NAMALWA (cell line): ENCODE measurements at regions not wholly inside any gene's neighbourhood (a gene's known extent, or its start where the extent isn't known, plus 50 kb on each side); places are given as distances from the start of the nearest gene placed in this dataset.

ENCODE experiments used
- DNase-seq: peaks from one replicate; pipeline ENCODE4 v3.0.0-alpha.2; 2015; ENCODE audit warnings: low spot score

DNA sequence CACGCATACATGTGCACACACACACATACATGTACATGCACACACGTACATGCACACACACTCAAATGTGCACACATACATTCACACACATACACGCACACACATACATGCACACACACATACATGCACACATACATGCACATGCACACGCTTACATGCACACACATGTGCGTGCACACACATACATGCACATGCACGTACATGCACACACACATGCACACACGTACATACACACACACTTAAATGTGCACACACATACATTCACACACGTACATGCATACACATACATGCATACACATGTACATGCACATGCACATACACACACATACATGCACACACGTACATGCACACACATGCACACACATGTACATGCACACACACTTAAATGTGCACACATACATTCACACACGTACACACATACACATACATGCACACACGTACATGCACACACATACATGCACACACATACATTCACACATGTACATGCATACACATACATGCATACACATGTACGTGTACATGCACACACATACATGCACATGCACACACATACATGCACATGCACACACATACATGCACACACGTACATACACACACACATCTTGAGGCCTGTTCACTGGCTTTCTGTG, 283.7 kb upstream of the ID2 start:
- no peak for DNase-seq

DNA sequence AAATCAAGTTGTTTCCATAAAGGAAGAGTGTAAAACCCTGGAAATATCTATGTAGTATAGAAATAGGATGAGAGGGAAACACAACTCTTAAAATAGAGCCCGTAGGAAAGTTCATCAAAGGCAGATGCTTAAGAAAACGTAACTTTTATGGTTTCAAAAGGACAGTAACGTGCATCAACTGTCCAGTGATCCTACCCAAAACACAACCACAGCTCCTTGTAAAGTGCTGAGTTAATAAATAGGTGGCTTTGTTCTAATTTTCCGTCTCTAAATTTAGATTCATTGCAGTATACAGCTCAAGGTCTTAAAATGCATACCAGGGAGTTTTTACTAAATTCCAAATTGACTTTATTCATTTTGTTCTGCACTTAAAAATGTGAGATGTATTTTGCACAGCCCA, 282.1 kb upstream of the ID2 start:
- no peak for DNase-seq

DNA sequence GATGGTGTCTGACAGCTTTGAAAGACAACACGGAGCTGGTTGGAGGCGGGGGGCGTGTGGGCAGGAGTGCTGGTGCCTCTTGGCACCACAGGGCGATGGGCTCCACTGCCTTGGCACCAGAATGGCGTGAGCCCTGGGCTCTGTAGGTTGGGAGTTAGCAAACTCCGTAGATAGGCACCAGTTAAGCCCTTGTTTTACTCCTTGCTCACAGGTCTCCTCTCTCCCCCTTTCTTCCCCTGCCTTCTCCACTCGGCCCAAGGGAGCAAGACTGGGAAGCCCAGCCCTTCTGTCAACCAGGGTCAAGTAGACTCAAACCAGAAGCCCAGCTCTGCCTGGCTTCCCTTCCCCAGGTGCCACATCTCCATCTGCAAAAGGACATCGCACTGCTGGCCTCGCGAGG, 281.7 kb upstream of the ID2 start:
- no peak for DNase-seq

DNA sequence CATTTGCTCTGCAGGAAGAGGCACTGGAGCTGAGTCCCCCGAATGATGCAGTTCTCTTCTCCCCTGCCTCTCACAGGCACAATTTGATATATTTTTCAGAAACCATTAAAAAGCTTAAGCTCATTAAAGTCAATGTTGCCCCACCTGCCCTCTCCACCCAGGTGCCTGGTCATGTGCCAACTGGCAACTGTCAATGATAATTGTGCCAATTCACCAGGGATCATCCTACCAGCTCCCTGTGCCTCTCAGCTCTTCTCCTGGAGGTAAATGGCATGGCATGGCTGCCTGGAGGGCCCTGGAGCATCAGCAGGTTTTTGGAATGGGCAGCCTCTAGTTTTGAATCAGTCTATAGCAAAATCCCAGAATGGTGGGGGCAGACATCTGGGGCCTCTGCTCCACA, 279.6 kb upstream of the ID2 start:
- no peak for DNase-seq

DNA sequence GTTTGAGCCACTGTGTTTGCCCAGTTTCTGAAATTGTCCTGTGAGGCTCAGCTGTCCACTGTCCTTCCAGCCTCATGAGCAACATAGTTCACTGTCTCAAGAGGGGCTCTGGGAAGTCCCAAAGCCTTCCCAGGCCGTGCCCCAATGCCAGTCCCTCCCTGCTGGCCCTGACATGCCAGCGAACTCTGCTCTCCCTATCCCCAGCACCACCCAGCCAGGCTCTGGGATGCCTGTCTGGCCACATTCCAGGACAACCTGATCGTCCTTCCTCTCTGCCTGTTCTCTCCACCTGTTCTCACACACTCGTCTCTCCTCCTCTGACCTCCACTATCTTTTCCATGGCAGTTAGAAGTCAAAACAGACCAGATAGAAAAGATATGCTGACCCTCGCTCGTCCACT, 278.0 kb upstream of the ID2 start:
- DNase-seq, result no peak

DNA sequence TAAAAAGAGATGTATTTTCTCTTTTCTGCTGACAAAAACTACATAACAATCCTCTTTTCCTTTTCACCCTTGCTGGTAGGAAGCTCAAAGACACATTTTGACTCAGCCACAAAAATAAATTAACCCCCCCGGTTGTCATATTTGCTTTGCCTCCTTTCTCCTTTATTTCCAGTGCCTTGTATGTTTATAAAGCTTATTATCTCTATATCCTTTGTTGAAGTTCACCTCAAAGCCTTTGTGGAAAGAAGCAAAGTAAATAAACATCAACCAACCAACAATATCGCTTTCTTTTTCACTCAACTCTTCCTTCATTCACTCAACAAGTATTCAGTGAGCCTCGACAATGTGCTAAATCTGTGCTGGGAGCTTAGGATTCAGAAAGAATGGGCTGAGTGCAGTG, 276.5 kb upstream of the ID2 start:
- DNase-seq, result no peak

DNA sequence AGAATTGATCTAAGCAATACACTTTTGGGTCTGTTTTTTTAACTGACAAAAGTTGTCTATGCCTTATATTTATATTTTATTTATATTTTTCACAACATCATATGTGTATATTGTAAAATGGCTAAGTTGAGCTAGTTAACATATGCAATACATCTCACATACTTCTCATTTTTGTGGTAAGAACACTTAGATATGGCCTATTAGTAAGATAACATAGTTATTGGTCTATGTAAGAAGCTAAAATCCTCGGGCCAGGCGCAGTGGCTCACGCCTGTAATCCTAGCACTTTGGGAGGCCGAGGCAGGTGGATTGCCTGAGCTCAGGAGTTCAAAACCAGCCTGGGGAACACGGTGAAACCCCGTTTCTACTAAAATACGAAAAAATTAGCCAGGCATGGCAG, 275.6 kb upstream of the ID2 start:
- no peak for DNase-seq

DNA sequence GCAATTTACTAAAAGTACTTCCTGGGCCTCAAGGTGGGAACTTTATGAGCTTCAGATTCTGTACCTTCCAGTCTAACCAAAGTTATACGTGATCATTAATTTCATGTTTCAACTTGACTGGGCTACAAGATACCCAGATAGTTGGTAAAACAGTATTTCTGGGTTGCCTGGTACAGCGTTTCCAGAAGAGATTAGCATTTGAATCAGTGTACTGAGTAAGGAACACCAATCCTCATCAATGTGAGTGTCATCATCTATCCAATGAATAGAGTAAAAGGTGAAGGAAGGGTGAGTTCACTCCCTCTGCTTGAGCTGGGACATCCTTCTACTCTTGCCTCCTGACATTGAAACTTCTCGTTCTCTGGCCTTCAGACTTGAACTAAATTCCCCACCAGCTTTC, 274.5 kb upstream of the ID2 start:
- DNase-seq, result no peak

DNA sequence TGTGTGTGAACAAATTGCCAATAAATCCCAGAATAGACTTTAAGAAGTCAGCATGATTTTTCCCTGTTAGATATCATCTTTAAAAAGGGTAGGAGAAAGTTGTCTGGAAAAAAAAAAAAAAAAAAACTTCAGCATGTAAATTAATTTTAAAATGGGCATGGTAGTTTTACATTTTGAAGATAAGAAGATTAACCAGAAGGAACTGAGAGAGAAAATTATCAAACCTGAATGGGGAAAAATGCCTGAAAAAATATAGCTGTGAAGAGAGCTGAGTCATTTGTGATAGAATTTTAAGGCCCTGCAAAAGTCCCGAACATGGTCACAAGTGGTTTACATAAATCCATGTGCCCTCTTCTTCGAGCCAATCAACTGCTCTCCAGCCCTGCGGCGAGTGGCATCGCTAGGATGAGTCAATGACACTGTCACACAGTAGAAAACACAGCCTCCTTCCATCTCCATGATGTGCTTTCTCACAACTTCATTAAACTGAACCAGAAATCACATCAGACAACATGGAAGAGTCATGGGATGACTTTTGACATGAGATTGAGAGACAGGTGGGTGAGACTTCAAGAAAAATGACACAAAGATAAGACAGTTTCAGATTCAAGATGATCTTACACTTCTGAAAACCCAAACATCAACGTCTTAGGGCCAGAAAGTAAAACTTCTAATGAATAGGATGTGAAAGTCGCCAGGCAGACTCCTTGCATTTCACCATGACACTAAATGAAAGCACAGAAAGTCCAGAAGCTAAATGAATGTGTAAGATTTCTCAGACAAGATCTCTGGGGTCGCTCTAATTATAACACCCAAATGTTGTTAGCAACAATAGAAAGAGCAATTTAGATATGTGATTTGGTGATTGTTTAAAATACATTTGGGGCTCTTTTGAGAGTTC, 273.0 kb upstream of the ID2 start:
- peak; percentile 24 for DNase-seq

DNA sequence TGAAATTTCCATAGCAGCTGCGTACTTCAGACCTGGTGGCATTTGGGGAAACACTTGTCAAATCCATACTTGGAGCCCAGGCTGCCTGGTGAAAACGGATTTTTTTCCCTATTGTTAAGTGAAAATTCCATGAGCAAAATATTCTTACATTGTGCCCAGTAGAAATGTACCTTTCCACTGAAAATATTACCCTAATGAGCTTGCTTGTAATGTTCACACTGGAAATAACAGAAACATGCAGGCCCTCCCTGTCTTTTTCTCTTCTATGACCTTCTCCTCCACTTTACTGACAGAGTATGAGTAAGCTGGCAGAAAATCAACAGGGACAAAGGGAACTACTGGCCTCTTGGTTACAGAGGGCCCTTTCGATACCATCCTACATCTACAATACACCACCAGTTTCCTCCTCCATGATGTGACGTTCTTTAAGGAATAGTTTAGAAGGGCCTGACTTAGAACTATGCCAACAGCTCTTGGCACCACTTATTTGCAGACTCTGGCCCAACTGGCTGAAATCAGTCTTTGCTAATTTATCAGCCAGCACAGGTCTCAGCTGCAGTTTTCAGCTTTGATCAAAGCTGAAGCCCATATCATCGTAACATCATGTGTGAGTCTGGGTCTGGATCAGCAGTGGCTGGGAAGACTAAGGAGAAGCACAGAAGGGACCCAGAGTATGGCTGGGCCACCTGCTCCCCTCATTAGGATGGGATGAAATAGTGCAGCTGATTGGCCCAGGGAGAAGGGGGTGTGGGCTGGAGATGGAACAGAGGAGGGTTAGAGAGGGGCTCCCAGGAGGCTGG, 272.2 kb upstream of the ID2 start:
- DNase-seq, result no peak

DNA sequence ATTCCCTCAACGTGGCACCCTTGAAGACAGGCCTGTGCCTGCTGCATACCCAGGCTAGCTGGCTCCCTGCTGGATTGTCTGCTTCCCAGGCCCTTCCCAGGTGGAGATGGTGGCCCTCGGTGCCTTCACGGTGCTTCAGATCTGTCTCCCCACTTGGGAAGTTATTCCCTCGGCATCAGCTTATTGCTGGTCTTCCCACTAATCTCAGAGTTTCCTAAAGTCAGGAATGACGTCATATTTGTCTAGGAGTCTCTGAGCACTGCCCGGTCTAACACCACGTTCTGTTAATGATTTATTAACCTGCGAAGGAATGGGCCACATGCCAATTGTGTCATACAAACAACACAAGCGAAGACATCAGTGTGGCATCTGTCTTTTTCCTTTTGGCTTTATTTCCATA, 269.8 kb upstream of the ID2 start:
- no peak for DNase-seq

DNA sequence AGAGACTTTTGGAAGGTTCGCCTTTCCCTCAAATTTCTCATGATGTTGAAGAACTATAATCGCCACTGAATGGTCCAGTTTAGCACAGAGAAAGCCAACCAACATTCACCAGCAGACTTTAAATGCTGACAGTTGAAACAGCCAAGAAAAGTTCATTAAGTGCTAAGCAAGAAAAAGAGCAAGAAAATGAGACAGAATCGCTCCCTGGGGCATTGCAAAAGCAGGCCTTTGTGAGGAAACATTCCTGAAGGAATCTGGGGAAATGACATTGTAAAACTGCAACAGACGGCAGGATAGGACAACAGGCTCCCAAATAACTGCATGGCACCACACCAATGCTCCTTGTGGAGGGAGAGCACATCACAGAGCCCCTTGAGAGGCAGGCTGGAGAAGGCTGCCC, 269.3 kb upstream of the ID2 start:
- no peak for DNase-seq

DNA sequence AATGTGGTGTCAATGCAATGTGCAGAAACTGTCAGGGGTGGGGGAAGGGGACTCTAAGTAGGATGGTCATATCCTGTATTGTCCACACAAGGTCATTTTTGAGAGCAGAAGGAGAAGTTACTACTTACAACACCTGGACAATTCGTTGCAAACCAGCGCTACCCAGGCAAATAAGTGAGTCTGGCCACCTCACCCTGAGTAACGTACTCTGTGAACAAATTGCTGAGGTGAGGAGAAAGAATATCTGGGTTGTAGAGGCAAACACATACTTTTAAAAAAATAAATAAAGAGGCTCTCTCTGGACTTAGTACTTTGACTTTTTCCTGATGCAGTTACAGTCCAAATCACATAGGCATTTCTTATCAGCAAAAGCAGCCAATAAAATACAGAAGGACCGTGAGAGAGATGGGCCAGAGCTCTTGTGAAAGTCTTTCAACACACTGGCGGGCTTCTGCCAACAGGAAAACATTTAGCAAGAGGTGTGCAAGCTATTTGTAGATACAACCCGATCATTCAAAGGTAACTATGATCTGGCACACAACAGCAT, 268.2 kb upstream of the ID2 start:
- DNase-seq, result no peak

DNA sequence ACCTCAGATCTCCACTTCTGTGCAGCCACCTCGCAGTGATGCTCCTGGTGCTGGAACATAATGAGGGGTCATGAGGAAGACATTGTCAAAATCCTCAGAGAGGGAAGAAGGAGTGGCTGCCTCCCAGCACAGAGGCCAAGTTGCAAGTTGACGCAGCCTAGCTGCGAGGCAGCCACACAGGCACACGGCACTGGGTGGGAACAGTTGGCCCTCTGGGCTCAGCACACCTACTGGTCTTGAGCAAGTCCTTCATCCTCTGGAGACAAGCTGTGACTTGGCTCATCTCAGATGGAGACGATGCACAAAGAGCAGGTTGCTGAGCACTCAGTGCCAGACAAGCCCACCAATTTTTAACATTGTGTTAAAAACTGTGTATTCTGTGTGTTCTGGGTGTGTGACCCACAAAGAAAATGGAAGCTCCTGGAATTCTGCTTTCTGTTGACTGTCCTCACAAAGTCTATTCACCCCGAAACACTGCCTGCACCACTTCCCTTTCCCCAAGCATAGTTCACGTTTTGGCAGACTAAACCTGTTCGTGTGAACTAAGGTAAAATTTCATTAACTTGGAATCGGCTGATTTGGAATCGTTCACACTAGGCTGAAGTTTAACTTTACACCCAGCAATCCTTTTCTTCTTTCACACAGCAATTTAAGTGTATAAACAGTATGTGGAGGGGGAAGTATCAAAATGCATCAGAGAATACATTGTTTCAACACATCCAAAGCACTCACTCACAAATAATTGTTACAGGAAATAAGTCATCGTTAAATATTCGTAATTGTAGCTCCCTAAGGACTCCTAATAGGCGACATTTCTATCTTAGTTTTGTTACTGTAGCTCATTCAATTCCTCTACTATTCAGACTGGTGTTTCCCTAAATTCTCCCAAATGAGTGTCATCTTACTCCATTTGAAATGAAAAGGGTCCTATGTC, 266.6 kb upstream of the ID2 start:
- DNase-seq, result no peak

DNA sequence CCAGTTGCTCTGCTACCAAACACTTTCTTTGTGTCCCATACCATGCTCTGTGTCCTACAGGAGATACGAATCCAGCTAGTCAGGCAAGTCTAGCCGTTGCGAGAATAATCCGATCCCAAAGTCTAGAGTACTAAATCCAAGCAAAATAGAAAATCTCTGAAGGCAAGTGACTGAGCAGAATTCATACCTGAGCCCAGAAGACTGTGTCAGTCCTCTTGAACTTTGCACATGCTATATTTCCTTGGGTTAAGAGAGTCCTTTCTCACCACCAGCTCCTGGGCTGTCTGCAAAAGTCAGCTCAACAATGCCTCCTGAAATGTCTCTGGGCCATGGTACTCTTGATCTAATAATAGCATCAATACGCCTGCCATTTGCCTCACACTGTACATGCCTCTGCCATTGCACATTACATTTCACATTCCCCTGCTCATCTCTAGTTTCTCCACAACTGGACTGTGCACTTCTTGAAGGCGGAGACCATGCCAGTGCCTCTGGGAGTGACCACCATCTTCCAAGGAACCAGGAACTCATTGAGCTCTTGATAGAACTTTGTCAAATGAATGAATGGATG, 265.8 kb upstream of the ID2 start:
- no peak for DNase-seq

DNA sequence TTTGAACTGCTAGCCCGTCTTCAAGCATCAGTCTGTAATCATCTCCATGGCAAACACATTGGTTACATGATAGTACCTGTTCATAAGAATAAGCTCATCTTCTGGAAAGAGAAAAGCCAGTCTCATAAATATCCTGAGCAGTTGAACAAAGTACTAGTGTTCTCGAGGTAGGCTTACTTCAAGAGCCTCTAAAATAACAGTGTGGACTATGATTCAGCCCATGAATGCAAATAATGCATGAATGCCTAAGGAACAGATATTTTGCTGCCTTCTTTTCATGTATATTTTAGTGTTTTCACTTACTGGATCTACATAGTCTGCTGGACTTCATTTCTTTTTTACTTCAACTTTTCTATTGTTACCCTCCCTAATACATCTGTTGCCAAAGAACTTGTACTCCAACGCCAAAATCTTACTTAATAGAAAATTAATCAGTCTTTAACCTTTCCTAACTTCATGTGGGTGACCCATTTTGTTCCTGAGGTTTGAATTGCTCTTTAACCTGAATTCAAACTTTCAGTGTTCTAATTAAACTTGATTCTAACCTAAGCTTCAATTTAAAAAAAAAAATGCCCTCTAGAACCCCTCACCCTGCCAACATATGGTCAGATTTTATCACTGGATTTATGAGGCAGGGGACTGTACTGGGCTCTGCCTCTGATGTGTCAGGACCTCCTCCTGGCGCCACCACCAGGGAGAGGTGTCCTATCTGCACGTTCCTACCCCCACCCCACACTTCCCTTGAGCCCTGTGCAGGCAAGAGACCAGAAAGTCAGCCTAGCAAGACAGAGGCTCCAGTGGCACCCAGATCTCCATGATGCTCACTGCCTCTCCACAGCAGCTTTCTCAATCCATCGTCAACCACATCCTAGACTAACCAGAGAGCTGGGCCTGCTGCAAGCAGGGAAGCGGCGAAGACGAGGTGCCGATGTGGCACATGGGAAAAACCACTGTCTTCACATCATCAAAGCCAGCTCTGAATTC, 264.7 kb upstream of the ID2 start:
- no peak for DNase-seq

DNA sequence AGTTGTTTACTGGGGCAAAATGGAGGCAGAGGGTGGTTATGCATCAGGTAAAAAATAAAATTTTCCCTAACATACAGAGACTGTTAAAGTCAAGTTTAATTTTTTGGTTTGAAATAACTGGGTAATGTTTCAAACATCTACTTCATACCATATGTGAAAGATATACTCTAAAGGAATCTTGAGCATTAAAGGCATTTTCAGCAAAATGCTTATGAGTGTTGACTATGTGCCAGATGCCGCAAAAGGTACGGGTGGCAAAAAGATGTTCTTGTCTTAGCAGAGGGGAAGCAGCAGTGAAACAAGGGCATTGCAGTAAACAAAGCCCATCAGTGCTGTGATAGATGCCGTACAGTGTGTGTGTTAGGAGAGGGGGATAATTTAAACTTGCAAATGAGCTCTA, 263.1 kb upstream of the ID2 start:
- DNase-seq, result no peak

DNA sequence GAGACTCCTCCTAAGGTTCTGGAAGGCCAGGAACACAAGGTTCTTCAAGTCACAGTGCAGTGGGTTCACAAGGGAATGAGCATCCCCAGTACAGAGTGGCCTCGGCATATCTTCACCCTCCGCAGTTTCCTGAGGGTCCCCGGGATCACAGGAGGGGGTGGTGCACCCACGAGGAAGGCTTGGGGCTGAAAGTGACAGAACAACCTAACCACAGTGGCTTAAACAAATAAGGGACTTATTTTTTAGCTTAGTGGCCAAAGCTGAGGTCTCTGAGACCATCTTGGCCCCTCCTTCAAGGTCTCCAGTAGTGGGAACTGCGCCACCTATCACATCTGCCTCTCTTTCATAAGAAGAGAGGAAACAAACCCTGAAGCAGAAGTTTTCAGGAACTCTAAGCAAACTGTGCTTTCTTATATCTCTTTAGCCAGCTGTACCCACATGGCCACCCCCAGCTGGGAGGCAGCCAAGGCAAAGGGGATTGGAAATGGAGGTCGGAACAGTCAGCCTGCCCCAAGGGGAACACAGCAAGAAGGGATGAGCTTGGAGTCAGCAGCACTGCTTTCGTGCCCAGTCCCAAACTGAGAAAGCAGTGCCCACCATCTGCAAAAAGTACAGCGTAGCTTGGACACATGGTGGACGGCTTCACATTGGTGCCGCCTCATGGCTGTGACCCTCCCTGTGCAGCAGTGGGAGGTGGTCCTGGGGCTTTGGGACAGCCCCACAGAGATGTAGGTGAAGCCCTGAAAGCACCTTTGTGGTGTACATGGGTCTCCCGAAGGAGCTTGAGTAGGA, 260.0 kb upstream of the ID2 start:
- no peak for DNase-seq

DNA sequence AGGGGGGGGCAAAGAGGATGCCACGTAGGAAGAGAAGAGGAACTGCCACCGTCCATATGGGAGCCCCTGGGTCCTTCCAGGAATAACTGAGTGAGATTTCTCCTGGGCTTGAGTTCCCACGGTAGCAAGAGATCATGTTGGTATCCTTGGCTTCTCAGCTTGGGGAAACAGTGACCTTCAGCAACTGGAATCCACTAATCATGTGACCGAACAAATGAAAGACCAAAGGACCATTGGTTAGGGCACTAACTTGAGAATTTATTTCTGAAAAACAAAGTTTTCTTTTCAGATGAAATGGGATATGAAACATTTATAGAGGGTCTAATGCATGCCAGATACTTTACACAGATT, 259.4 kb upstream of the ID2 start:
- no peak for DNase-seq
